PC-9 (cell line): ENCODE measurements at regions not wholly inside any gene's neighbourhood (a gene's known extent, or its start where the extent isn't known, plus 50 kb on each side); places are given as distances from the start of the nearest gene placed in this dataset.
A peak's percentile ranks its signal among the peaks of the same experiment; 100 is the strongest.

Source experiments
- BruUV-seq: library from RNA; stranded (reverse); fragments of 400-500 nt; replicated peaks from 2 replicates; lab custom pipeline; 2021; lab: Mats Ljungman, UMichigan
- CTCF ChIA-PET: fragments of 300-600 bp; sonication (Branson Sonifier 250); formaldehyde crosslinking; loops from one replicate; lab custom pipeline; 2022; ENCODE audit warnings: antibody characterized with exemption; lab: Charles Lee
- POLR2A ChIA-PET: fragments of 300-600 bp; sonication (Branson Sonifier 250); formaldehyde crosslinking; loops from one replicate; lab custom pipeline; 2022; ENCODE audit warnings: antibody characterized with exemption; ENCODE audit not compliant: unreplicated experiment; lab: Charles Lee
- DNase-seq, 2 experiments: peaks; one replicate each; pipeline versions ENCODE4 v3.0.0 to v3.0.0-alpha.2; 2015 to 2022; ENCODE audit warnings: mixed read lengths in 1 of 2
- H2AFZ ChIP-seq: fragments of 200-600 bp; sonication (generic); 2 replicates; pipeline ENCODE4 v1.8.1; 2017; ENCODE audit warnings: antibody characterized with exemption
- H3F3A ChIP-seq: fragments of 200-600 bp; sonication (generic); 2 replicates; pipeline ENCODE4 v1.8.1; 2017; ENCODE audit warnings: antibody characterized with exemption, mild to moderate bottlenecking, low read depth; ENCODE audit not compliant: insufficient read depth
- H3K27ac ChIP-seq: fragments of 200-600 bp; sonication (generic); 2 replicates; pipeline ENCODE4 v1.6.1; 2016; ENCODE audit warnings: mixed run types
- H3K27me3 ChIP-seq: fragments of 200-600 bp; sonication (generic); 2 replicates; pipeline ENCODE4 v1.6.1; 2016; ENCODE audit warnings: low read depth, mixed run types; ENCODE audit not compliant: insufficient read depth
- H3K36me3 ChIP-seq: fragments of 200-600 bp; sonication (generic); 2 replicates; pipeline ENCODE4 v1.6.1; 2016; ENCODE audit warnings: low read depth, mixed run types
- H3K4me1 ChIP-seq: fragments of 200-600 bp; sonication (generic); replicated peaks from 2 replicates; pipeline ENCODE4 v1.6.1; 2016; ENCODE audit warnings: mixed run types; ENCODE audit not compliant: insufficient read depth
- H3K4me2 ChIP-seq: fragments of 200-600 bp; sonication (generic); 2 replicates; pipeline ENCODE4 v1.6.1; 2017; ENCODE audit warnings: mixed run types
- H3K4me3 ChIP-seq: fragments of 200-600 bp; sonication (generic); 2 replicates; pipeline ENCODE4 v1.6.1; 2016; ENCODE audit warnings: mixed run types
- H3K79me2 ChIP-seq: fragments of 200-600 bp; sonication (generic); 2 replicates; pipeline ENCODE4 v1.6.1; 2017; ENCODE audit warnings: low read depth, mixed run types
- H3K9me2 ChIP-seq: fragments of 200-600 bp; sonication (generic); 2 replicates; pipeline ENCODE4 v1.8.1; 2017; ENCODE audit warnings: mild to moderate bottlenecking; ENCODE audit not compliant: insufficient read depth
- H3K9me3 ChIP-seq: fragments of 200-600 bp; sonication (generic); 2 replicates; pipeline ENCODE4 v1.8.1; 2016; ENCODE audit warnings: low read depth; ENCODE audit not compliant: insufficient read depth
- H4K20me1 ChIP-seq: fragments of 200-600 bp; sonication (generic); 2 replicates; pipeline ENCODE4 v1.8.1; 2017; ENCODE audit not compliant: insufficient read depth
- CTCF ChIP-seq: fragments of 200-600 bp; sonication (generic); conservative IDR thresholded peaks from 2 replicates; pipeline ENCODE4 v1.6.1; 2017; ENCODE audit warnings: mixed run types, antibody characterized with exemption, mild to moderate bottlenecking, moderate library complexity
- EZH2 ChIP-seq: fragments of 200-600 bp; sonication (generic); IDR thresholded peaks from 2 replicates; pipeline ENCODE4 v1.8.0; 2017; ENCODE audit warnings: antibody characterized with exemption, low read depth
- intact Hi-C: fragments of 100-400 bp; cut with micrococcal nuclease; formaldehyde crosslinking; loops from one replicate; pipeline ENCODE4 v1.10.0; 2022; ENCODE audit not compliant: unreplicated experiment

GRCh38 chr11:27205779-27206570 is 157.0 kb downstream of the CCDC34 start:
- intact Hi-C loops: loop anchor here (10.0 kb wide), 1 partner anchor 79 kb away; no protein-coding TSS in a partner anchor
- H3K27ac ChIP-seq: no peak overlapping the region
- no peaks in the 10 kb centered on the region for H3K79me2 ChIP-seq
- no peak for DNase-seq
- H3K4me1 ChIP-seq: peaks cover 48% of the 10 kb centered on the region
- H3K4me2 ChIP-seq: no peak overlapping the region
- no peaks in the 10 kb centered on the region for H3K27me3 ChIP-seq
- ChIA-PET POLR2A (no interaction called here), CTCF (interaction anchor here (1.0 kb wide), 1 partner anchor 90 kb away, joined by 3 read pairs; no protein-coding TSS in a partner anchor)
- H3K9me3 ChIP-seq: no peaks in the 10 kb centered on the region
- H3K4me3 ChIP-seq: no peak overlapping the region
- no peaks in the 10 kb centered on the region for H3K36me3 ChIP-seq
- TF ChIP-seq CTCF: no peak
- no peak for TF ChIP-seq EZH2
- no peaks in the 10 kb centered on the region for H3K9me2 ChIP-seq
- peaks cover 14% of the 10 kb centered on the region; the same call in 1 of the 2 replicates for H3F3A ChIP-seq
- BruUV-seq: no TSS peak
- H4K20me1 ChIP-seq: no peaks in the 10 kb centered on the region
- no peak overlapping the region for H2AFZ ChIP-seq

- Histone ChIP-seq H4K20me1 (no peaks in the 10 kb centered on the region), H3K36me3 (no peaks in the 10 kb centered on the region), H3K4me2 (no peak overlapping the region), H3K4me3 (no peak overlapping the region), H2AFZ (no peak overlapping the region; the same call in 1 of the 2 replicates), H3K27ac (no peak overlapping the region), H3K79me2 (no peaks in the 10 kb centered on the region), H3K9me3 (no peaks in the 10 kb centered on the region), H3K27me3 (no peaks in the 10 kb centered on the region), H3F3A (peaks cover 14% of the 10 kb centered on the region; the same call in 1 of the 2 replicates), H3K9me2 (no peaks in the 10 kb centered on the region), H3K4me1 (peaks cover 48% of the 10 kb centered on the region)
- TF ChIP-seq EZH2: no peak
- TF ChIP-seq CTCF: no peak
- ChIA-PET CTCF (interaction anchor here (1.0 kb wide), 1 partner anchor 91 kb away, joined by 3 read pairs; no protein-coding TSS in a partner anchor), POLR2A (no interaction called here)
- no TSS peak for BruUV-seq
- no peak for DNase-seq
- intact Hi-C loops: loop anchor here (10.0 kb wide), 1 partner anchor 80 kb away; no protein-coding TSS in a partner anchor
Observed at GRCh38 chr11:27205250-27205649, 157.8 kb downstream of the CCDC34 start.

- BruUV-seq: no TSS peak
Observed at GRCh38 chr11:27204529-27204928, 158.5 kb downstream of the CCDC34 start.

More at GRCh38 chr11:27204529-27204928, 158.5 kb downstream of the CCDC34 start:
- H3F3A ChIP-seq: peaks cover 7% of the 10 kb centered on the region; the same call in 1 of the 2 replicates
- H4K20me1 ChIP-seq: no peaks in the 10 kb centered on the region
- intact Hi-C loops: loop anchor here (10.0 kb wide), 1 partner anchor 80 kb away; no protein-coding TSS in a partner anchor
- no peaks in the 10 kb centered on the region for H3K79me2 ChIP-seq
- H3K9me3 ChIP-seq: no peaks in the 10 kb centered on the region
- POLR2A ChIA-PET: no interaction called here
- no peak overlapping the region for H3K4me2 ChIP-seq
- no peak overlapping the region for H3K4me3 ChIP-seq
- DNase-seq: no peak
- no peak overlapping the region for H3K27ac ChIP-seq
- H3K27me3 ChIP-seq: no peaks in the 10 kb centered on the region
- TF ChIP-seq CTCF (peak; percentile 43), EZH2 (no peak)
- peaks cover 41% of the 10 kb centered on the region for H3K4me1 ChIP-seq
- CTCF ChIA-PET: interaction anchor here (0.6 kb wide), 1 partner anchor 281 kb away, joined by 3 read pairs; no protein-coding TSS in a partner anchor
- H3K9me2 ChIP-seq: no peaks in the 10 kb centered on the region
- no peak overlapping the region for H2AFZ ChIP-seq
- no peaks in the 10 kb centered on the region for H3K36me3 ChIP-seq
